ENCODE measurements at regions not wholly inside any gene's neighbourhood (a gene's known extent, or its start where the extent isn't known, plus 50 kb on each side); places are given as distances from the start of the nearest gene placed in this dataset.

GRCh38 chr5:82796643-82797416 is 280.4 kb downstream of the TMEM167A start:
- no peak overlapping the region for H2AFZ ChIP-seq (ENCODE audit: low read depth, low read length)
- FAIRE-seq = peak; percentile 62
- peak; percentile 54; the same call in 1 of the 3 replicates for ATAC-seq
- WGBS (ENCODE audit: insufficient coverage, low coverage, missing lambda C conversion rate) = 0% methylated on average over 5 of the region's 5 CpGs
- H3K9me1 ChIP-seq (ENCODE audit: control insufficient read depth, insufficient read depth, low read length) = no peaks in the 10 kb centered on the region
- H3K9me3 ChIP-seq (replicated peaks; ENCODE audit: control insufficient read depth, insufficient read depth, low read depth, low read length) = no peaks in the 10 kb centered on the region
- no peak overlapping the region for H3K4me3 ChIP-seq
- ChIA-PET POLR2A (interaction anchor here (0.7 kb wide), 1 partner anchor 86 kb away, joined by 4 read pairs; no protein-coding TSS in a partner anchor), CTCF (ENCODE audit: low intra/inter-chr PET ratio) (no interaction called here)
- no peak overlapping the region for H3K9ac ChIP-seq (ENCODE audit: insufficient read depth in 1 of 2, low read depth in 2 of 2, low read length in 2 of 2)
- H3K27me3 ChIP-seq (ENCODE audit: control insufficient read depth in 2 of 2, insufficient read depth in 2 of 2, low read length in 2 of 2) = no peaks in the 10 kb centered on the region
- peaks cover 0 to 3% of the 10 kb centered on the region in 2 experiments; a peak in 1 of 5 replicates for H3K4me1 ChIP-seq (replicated peaks in 1 of 2; ENCODE audit: control insufficient read depth in 2 of 2, insufficient read depth in 2 of 2, low read length in 2 of 2)
- in situ Hi-C loops (cut with MboI) = loop anchor here (25.0 kb wide), 1 partner anchor 435 kb away; no protein-coding TSS in a partner anchor
- peak in 1 of 4 experiments; percentile 4 for DNase-seq (ENCODE audit: extremely low read depth in 1 of 4, low spot score in 3 of 4)
- H3K27ac ChIP-seq (ENCODE audit: extremely low read depth, low read depth, low read length) = no peak overlapping the region
- no peaks in the 10 kb centered on the region for H3K36me3 ChIP-seq (ENCODE audit: control insufficient read depth, insufficient read depth, low read length)
- intact Hi-C loops (cut with micrococcal nuclease) = loop anchor here (10.0 kb wide), 1 partner anchor 152 kb away; no protein-coding TSS in a partner anchor
- H3K4me2 ChIP-seq (ENCODE audit: insufficient read depth, low read length) = no peak overlapping the region
- H4K20me1 ChIP-seq (replicated peaks; ENCODE audit: control insufficient read depth, insufficient read depth, low read length) = no peaks in the 10 kb centered on the region
- H3K79me2 ChIP-seq (ENCODE audit: control insufficient read depth, insufficient read depth, low read length) = no peaks in the 10 kb centered on the region
- BruUV-seq (replicated peaks) = no TSS peak
- TF ChIP-seq, protein P1, sequence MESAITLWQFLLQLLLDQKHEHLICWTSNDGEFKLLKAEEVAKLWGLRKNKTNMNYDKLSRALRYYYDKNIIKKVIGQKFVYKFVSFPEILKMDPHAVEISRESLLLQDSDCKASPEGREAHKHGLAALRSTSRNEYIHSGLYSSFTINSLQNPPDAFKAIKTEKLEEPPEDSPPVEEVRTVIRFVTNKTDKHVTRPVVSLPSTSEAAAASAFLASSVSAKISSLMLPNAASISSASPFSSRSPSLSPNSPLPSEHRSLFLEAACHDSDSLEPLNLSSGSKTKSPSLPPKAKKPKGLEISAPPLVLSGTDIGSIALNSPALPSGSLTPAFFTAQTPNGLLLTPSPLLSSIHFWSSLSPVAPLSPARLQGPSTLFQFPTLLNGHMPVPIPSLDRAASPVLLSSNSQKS (CRISPR knock-in tag; IDR thresholded peaks at IDR 0.05) = no peak
- TF ChIP-seq TOE1 (IDR thresholded peaks at IDR 0.05; ENCODE audit: borderline replicate concordance) (no peak), TOE1 (CRISPR knock-in tag; IDR thresholded peaks at IDR 0.05; ENCODE audit: borderline replicate concordance, low read depth) (no peak), ZNF79 (CRISPR knock-in tag; IDR thresholded peaks at IDR 0.05; ENCODE audit: low read depth) (no peak), GABPA (tag; conservative IDR thresholded peaks at IDR 0.05; ENCODE audit: low read depth) (no peak), ZNF140 (CRISPR knock-in tag; IDR thresholded peaks at IDR 0.05) (no peak), KDM2B (CRISPR knock-in tag; IDR thresholded peaks at IDR 0.05) (no peak), MIER1 (IDR thresholded peaks at IDR 0.05; ENCODE audit: low read depth) (no peak), HNRNPUL1 (IDR thresholded peaks at IDR 0.05; ENCODE audit: low read length) (no peak), CC2D1A (IDR thresholded peaks at IDR 0.05) (no peak), BACH1 (tag; IDR thresholded peaks at IDR 0.05) (no peak)
- TF ChIP-seq, protein P2, sequence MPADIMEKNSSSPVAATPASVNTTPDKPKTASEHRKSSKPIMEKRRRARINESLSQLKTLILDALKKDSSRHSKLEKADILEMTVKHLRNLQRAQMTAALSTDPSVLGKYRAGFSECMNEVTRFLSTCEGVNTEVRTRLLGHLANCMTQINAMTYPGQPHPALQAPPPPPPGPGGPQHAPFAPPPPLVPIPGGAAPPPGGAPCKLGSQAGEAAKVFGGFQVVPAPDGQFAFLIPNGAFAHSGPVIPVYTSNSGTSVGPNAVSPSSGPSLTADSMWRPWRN (IDR thresholded peaks at IDR 0.05; ENCODE audit: low read depth) = no peak
- TF ChIP-seq, protein P3, sequence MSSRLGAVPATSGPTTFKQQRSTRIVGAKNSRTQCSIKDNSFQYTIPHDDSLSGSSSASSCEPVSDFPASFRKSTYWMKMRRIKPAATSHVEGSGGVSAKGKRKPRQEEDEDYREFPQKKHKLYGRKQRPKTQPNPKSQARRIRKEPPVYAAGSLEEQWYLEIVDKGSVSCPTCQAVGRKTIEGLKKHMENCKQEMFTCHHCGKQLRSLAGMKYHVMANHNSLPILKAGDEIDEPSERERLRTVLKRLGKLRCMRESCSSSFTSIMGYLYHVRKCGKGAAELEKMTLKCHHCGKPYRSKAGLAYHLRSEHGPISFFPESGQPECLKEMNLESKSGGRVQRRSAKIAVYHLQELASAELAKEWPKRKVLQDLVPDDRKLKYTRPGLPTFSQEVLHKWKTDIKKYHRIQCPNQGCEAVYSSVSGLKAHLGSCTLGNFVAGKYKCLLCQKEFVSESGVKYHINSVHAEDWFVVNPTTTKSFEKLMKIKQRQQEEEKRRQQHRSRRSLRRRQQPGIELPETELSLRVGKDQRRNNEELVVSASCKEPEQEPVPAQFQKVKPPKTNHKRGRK (tag; IDR thresholded peaks at IDR 0.05) = no peak
- TF ChIP-seq, protein P4, sequence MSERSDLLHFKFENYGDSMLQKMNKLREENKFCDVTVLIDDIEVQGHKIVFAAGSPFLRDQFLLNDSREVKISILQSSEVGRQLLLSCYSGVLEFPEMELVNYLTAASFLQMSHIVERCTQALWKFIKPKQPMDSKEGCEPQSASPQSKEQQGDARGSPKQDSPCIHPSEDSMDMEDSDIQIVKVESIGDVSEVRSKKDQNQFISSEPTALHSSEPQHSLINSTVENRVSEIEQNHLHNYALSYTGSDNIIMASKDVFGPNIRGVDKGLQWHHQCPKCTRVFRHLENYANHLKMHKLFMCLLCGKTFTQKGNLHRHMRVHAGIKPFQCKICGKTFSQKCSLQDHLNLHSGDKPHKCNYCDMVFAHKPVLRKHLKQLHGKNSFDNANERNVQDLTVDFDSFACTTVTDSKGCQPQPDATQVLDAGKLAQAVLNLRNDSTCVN (CRISPR knock-in tag; IDR thresholded peaks at IDR 0.05) = no peak
